ENCODE measurements at regions not wholly inside any gene's neighbourhood (a gene's known extent, or its start where the extent isn't known, plus 50 kb on each side); places are given as distances from the start of the nearest gene placed in this dataset.
"Not testable (repeated sequence)": the region's sequence is repeated elsewhere in the genome, so short reads cannot be mapped to it uniquely, and the experiment has no call there.

DNA sequence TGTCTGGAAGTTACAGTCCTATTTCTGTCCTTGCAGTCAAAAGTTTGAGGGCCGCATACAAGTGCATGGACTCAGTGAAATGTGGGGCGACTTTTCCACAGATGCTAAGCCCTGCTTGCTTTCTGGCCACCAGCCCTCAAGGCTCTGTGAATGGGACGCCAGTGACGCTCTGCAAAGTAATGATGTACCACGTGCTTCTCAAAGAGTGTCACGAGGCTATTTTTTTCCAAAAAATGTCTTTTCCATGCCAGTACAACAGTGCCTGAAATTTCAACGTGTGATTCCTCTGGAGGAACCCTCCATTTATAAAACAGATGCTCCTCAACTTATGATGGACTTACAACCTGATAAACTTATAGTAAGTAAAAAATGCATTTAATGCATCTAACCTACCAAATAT is 281.8 kb upstream of the CRBN start:
- H3K4me3 ChIP-seq (ENCODE audit: low read depth in 1 of 2, low read length in 2 of 2): no peak overlapping the region
- H3K36me3 ChIP-seq (ENCODE audit: control insufficient read depth in 2 of 2, insufficient read depth in 2 of 2, low read length in 1 of 2): no peaks in the 10 kb centered on the region
- H3K4me1 ChIP-seq (ENCODE audit: control insufficient read depth in 2 of 2, insufficient read depth in 2 of 2, low read length in 1 of 2): no peaks in the 10 kb centered on the region
- no peaks in the 10 kb centered on the region for H3K27me3 ChIP-seq (ENCODE audit: control insufficient read depth in 1 of 2, insufficient read depth in 2 of 2, low read length in 2 of 2)
- no peak overlapping the region for H3K27ac ChIP-seq (ENCODE audit: low read depth in 2 of 2, low read length in 1 of 2)
- no peaks in the 10 kb centered on the region for H3K9me3 ChIP-seq (ENCODE audit: control insufficient read depth in 2 of 2, insufficient read depth in 1 of 2, low read depth in 1 of 2, low read length in 1 of 2)
- WGBS, 2 donors: 81 to 83% methylated on average over 7 of the region's 7 CpGs

DNA sequence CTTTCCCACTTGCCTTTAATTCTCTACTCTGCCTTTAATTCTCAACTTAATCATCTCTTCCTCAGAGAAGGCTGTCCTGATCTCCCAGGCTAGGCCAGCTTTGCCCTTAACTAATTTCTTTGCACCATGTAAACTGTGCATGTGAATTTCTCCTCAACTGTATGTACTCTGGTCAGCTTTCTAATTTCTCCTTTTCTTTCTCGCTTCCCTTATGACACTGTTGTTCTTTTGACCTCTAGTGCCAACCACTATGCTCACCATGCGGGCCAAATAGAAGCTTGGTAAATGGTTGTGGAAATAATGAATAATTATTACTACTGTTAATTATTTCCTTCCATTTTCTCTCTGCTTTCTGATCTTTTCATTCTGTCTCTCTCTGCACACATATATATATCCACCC is 269.0 kb upstream of the CRBN start:
- WGBS, 2 donors: 88 to 91% methylated on average over 2 of the region's 2 CpGs
- Histone ChIP-seq H3K27me3 (ENCODE audit: control insufficient read depth in 1 of 2, insufficient read depth in 2 of 2, low read length in 2 of 2) (no peaks in the 10 kb centered on the region), H3K4me3 (ENCODE audit: low read depth in 1 of 2, low read length in 2 of 2) (no peak overlapping the region), H3K36me3 (ENCODE audit: control insufficient read depth in 2 of 2, insufficient read depth in 2 of 2, low read length in 1 of 2) (no peaks in the 10 kb centered on the region), H3K9me3 (ENCODE audit: control insufficient read depth in 2 of 2, insufficient read depth in 1 of 2, low read depth in 1 of 2, low read length in 1 of 2) (no peaks in the 10 kb centered on the region), H3K27ac (ENCODE audit: low read depth in 2 of 2, low read length in 1 of 2) (no peak overlapping the region), H3K4me1 (ENCODE audit: control insufficient read depth in 2 of 2, insufficient read depth in 2 of 2, low read length in 1 of 2) (no peaks in the 10 kb centered on the region)

DNA sequence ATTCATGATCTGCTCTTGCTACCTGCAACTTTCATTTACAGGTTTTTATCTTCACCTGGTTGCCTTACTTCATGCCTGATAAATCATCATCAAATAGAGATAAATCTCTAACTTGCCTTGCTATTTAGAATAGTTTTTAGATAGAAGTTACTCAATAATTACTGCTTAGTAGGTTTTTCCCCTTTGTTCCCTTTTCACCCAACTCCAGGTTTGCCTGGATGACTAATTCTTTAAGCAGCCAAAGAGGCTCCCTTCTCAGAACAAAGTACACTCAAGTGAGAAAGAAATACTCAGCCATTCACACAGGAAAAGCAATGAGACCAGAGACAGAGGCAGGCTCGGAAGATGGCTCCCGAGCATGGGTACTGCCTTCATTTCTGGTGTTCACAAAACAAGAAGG is 268.1 kb upstream of the CRBN start:
- no peaks in the 10 kb centered on the region for H3K4me1 ChIP-seq (ENCODE audit: control insufficient read depth in 2 of 2, insufficient read depth in 2 of 2, low read length in 1 of 2)
- H3K27ac ChIP-seq (ENCODE audit: low read depth in 2 of 2, low read length in 1 of 2): no peak overlapping the region
- 85 to 90% methylated on average over 2 of the region's 2 CpGs for WGBS, 2 donors
- no peak overlapping the region for H3K4me3 ChIP-seq (ENCODE audit: low read depth in 1 of 2, low read length in 2 of 2)
- H3K27me3 ChIP-seq (ENCODE audit: control insufficient read depth in 1 of 2, insufficient read depth in 2 of 2, low read length in 2 of 2): no peaks in the 10 kb centered on the region
- H3K36me3 ChIP-seq (ENCODE audit: control insufficient read depth in 2 of 2, insufficient read depth in 2 of 2, low read length in 1 of 2): no peaks in the 10 kb centered on the region
- H3K9me3 ChIP-seq (ENCODE audit: control insufficient read depth in 2 of 2, insufficient read depth in 1 of 2, low read depth in 1 of 2, low read length in 1 of 2): no peaks in the 10 kb centered on the region

DNA sequence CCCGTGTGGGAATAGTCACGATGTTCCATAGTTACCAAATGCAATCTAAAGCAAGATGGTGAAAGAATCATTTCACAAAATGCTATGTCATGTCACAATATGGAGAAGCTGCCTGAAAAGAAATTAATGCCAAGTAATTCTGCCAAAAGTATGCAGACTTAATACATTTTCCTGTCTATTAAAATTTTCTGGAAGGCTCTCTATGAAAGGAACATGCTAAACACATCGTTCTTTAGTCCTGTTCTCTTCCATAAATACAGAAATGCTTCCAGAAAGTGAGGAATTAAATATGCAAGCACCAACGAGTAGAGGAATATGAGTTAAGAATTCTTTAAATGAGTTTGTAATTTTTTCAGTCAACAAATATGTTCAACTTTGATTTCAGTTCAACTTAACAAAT is 266.8 kb upstream of the CRBN start:
- Histone ChIP-seq H3K36me3 (ENCODE audit: control insufficient read depth in 2 of 2, insufficient read depth in 2 of 2, low read length in 1 of 2) (no peaks in the 10 kb centered on the region), H3K27me3 (ENCODE audit: control insufficient read depth in 1 of 2, insufficient read depth in 2 of 2, low read length in 2 of 2) (no peaks in the 10 kb centered on the region), H3K4me1 (ENCODE audit: control insufficient read depth in 2 of 2, insufficient read depth in 2 of 2, low read length in 1 of 2) (no peaks in the 10 kb centered on the region), H3K4me3 (ENCODE audit: low read depth in 1 of 2, low read length in 2 of 2) (no peak overlapping the region), H3K9me3 (ENCODE audit: control insufficient read depth in 2 of 2, insufficient read depth in 1 of 2, low read depth in 1 of 2, low read length in 1 of 2) (no peaks in the 10 kb centered on the region), H3K27ac (ENCODE audit: low read depth in 2 of 2, low read length in 1 of 2) (no peak overlapping the region)
- 59 to 69% methylated on average over 4 of the region's 4 CpGs for WGBS, 2 donors

DNA sequence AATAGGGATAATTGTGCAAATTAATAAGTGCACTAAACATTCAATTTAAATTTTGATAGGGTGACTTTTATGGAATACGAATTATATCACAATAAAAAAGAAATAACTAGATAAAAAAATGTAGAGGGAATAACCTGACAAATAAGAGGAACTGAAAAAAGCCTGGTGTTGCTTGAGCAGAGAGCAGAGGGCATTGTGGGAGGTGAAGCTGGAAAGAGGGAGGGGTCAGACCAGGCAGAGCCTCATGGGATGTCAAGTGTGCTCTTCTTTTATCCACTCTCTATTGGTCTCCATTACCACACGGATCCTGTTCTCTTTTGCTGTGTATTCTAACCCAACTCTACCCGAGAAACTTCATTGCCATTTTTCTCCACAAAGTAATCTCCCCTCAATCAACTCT is 264.0 kb upstream of the CRBN start:
- Histone ChIP-seq H3K27ac (ENCODE audit: low read depth in 2 of 2, low read length in 1 of 2) (no peak overlapping the region), H3K4me3 (ENCODE audit: low read depth in 1 of 2, low read length in 2 of 2) (no peak overlapping the region)
- WGBS, 2 donors: 77 to 84% methylated on average over 3 of the region's 3 CpGs

DNA sequence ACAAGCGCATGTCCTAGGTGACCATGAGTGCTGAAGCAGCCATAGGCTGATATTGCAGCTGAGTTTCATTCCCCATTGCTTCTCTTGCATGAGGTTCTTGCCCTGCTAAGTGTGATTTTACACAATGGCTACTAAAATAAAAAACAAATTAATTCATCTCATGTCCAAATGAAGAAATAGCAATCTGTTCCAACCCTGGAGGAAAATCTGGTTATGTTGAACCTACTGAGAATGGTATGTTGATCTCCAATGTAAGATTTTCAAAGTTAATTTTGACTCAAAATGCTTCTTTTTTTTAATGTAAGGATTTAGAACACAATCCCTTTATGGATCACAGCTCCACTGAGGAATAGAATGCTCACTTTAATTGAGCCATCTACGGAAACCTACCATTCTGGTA is 254.2 kb upstream of the CRBN start:
- Histone ChIP-seq H3K36me3 (ENCODE audit: control insufficient read depth in 2 of 2, insufficient read depth in 2 of 2, low read length in 1 of 2) (no peaks in the 10 kb centered on the region), H3K27ac (ENCODE audit: low read depth in 2 of 2, low read length in 1 of 2) (no peak overlapping the region), H3K9me3 (ENCODE audit: control insufficient read depth in 2 of 2, insufficient read depth in 1 of 2, low read depth in 1 of 2, low read length in 1 of 2) (no peaks in the 10 kb centered on the region), H3K4me1 (ENCODE audit: control insufficient read depth in 2 of 2, insufficient read depth in 2 of 2, low read length in 1 of 2) (no peaks in the 10 kb centered on the region), H3K27me3 (ENCODE audit: control insufficient read depth in 1 of 2, insufficient read depth in 2 of 2, low read length in 2 of 2) (no peaks in the 10 kb centered on the region), H3K4me3 (ENCODE audit: low read depth in 1 of 2, low read length in 2 of 2) (no peak overlapping the region)
- 88 to 91% methylated on average over 2 of the region's 2 CpGs for WGBS, 2 donors

More for the DNA sequence above, 264.0 kb upstream of the CRBN start:
- Histone ChIP-seq H3K9me3 (ENCODE audit: control insufficient read depth in 2 of 2, insufficient read depth in 1 of 2, low read depth in 1 of 2, low read length in 1 of 2) (no peaks in the 10 kb centered on the region), H3K27me3 (ENCODE audit: control insufficient read depth in 1 of 2, insufficient read depth in 2 of 2, low read length in 2 of 2) (no peaks in the 10 kb centered on the region), H3K4me1 (ENCODE audit: control insufficient read depth in 2 of 2, insufficient read depth in 2 of 2, low read length in 1 of 2) (no peaks in the 10 kb centered on the region), H3K36me3 (ENCODE audit: control insufficient read depth in 2 of 2, insufficient read depth in 2 of 2, low read length in 1 of 2) (no peaks in the 10 kb centered on the region)

DNA sequence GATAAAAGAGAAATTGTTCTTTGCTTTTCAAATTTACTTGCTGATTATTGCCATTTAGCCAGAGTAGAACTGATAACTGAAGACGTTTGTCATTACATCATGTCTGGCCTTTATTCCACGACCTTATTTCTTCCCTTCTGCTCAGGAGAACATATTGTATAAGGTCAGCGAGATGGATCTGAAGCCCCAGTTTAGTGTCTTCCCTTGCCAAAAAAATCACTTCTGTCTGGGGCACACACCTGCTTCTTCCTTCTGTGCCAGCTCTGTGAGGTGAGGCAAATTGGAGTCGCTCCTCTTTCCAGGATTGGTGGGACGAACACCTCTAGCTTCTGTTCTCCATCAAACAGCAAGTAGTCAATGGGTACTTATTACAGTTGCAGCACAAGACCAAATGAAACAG is 250.3 kb upstream of the CRBN start:
- no peaks in the 10 kb centered on the region for H3K9me3 ChIP-seq (ENCODE audit: control insufficient read depth in 2 of 2, insufficient read depth in 1 of 2, low read depth in 1 of 2, low read length in 1 of 2)
- WGBS, 2 donors: 61 to 73% methylated on average over 5 of the region's 5 CpGs
- H3K4me1 ChIP-seq (ENCODE audit: control insufficient read depth in 2 of 2, insufficient read depth in 2 of 2, low read length in 1 of 2): no peaks in the 10 kb centered on the region

DNA sequence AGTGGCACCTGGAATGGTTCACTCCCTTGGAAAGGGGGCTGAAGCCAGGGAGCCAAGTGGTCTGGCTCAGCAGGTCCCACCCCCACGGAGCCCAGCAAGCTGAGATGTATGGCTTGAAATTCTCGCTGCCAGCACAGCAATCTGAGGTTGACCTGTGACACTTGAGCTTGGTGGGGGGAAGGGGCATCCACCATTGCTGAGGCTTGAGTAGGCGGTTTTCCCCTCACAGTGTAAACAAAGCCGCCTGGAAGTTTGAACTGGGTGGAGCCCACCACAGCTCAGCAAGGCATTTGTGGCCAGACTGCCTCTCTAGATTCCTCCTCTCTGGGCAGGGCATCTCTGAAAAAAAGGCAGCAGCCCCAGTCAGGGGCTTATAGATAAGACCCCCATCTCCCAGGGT is 228.2 kb upstream of the CRBN start:
- not testable (repeated sequence) for H3K4me3 ChIP-seq (ENCODE audit: low read depth in 1 of 2, low read length in 2 of 2); H3K4me1 ChIP-seq (ENCODE audit: control insufficient read depth in 2 of 2, insufficient read depth in 2 of 2, low read length in 1 of 2); H3K27ac ChIP-seq (ENCODE audit: low read depth in 2 of 2, low read length in 1 of 2); H3K36me3 ChIP-seq (ENCODE audit: control insufficient read depth in 2 of 2, insufficient read depth in 2 of 2, low read length in 1 of 2); H3K9me3 ChIP-seq (ENCODE audit: control insufficient read depth in 2 of 2, insufficient read depth in 1 of 2, low read depth in 1 of 2, low read length in 1 of 2); H3K27me3 ChIP-seq (ENCODE audit: control insufficient read depth in 1 of 2, insufficient read depth in 2 of 2, low read length in 2 of 2)
- WGBS, 2 donors: 46% methylated on average over 4 of the region's 4 CpGs

More for the DNA sequence above, 250.3 kb upstream of the CRBN start:
- Histone ChIP-seq H3K27me3 (ENCODE audit: control insufficient read depth in 1 of 2, insufficient read depth in 2 of 2, low read length in 2 of 2) (no peaks in the 10 kb centered on the region), H3K4me3 (ENCODE audit: low read depth in 1 of 2, low read length in 2 of 2) (no peak overlapping the region), H3K36me3 (ENCODE audit: control insufficient read depth in 2 of 2, insufficient read depth in 2 of 2, low read length in 1 of 2) (no peaks in the 10 kb centered on the region), H3K27ac (ENCODE audit: low read depth in 2 of 2, low read length in 1 of 2) (no peak overlapping the region)

DNA sequence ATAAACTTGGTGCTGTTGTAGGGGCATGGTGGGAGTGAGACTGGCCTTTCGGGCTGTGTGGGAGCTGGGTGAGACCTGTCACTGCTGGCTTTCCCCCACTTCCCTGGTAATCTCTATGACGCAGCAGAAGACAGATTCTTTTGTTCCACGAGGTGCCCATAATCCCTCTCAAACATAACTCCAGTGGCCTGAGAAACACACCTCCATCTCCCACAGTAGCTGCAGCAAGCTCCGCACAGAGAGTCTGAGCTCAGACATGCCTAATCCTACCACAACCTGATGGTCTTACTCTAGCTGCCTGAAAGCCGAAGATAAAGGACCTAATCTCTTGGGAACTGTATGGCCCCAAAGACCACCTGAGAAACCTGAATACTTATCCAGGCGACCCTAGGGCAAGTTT is 225.6 kb upstream of the CRBN start:
- H3K27me3 ChIP-seq (ENCODE audit: control insufficient read depth in 1 of 2, insufficient read depth in 2 of 2, low read length in 2 of 2): no peaks in the 10 kb centered on the region
- H3K4me3 ChIP-seq (ENCODE audit: low read depth in 1 of 2, low read length in 2 of 2): no peak overlapping the region
- no peaks in the 10 kb centered on the region for H3K36me3 ChIP-seq (ENCODE audit: control insufficient read depth in 2 of 2, insufficient read depth in 2 of 2, low read length in 1 of 2)
- H3K27ac ChIP-seq (ENCODE audit: low read depth in 2 of 2, low read length in 1 of 2): no peak overlapping the region
- H3K4me1 ChIP-seq (ENCODE audit: control insufficient read depth in 2 of 2, insufficient read depth in 2 of 2, low read length in 1 of 2): no peaks in the 10 kb centered on the region
- WGBS, 2 donors: 59 to 72% methylated on average over 6 of the region's 6 CpGs
- H3K9me3 ChIP-seq (ENCODE audit: control insufficient read depth in 2 of 2, insufficient read depth in 1 of 2, low read depth in 1 of 2, low read length in 1 of 2): peaks cover 0 to 10% of the 10 kb centered on the region in 2 donors

DNA sequence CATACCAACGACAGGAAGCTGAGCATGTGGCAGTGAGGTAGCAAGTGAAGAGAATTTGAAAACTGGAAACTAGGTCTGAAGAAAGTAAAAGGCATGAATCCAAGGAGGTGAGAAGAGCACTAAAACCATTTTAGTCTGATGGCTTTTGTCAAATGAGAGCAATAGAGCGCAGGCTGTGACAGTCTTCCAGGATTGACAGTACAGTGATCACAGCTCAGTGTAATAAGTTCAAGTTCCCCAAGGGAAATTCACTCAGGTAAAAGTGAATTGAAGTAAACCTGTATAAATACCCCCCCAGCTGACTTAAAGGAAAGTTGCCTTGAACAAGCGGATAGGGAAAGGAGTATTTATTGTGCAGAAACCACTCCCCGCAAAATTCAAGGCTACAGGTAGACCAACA is 224.2 kb upstream of the CRBN start:
- Histone ChIP-seq H3K4me3 (ENCODE audit: low read depth in 1 of 2, low read length in 2 of 2) (no peak overlapping the region), H3K27ac (ENCODE audit: low read depth in 2 of 2, low read length in 1 of 2) (no peak overlapping the region), H3K9me3 (ENCODE audit: control insufficient read depth in 2 of 2, insufficient read depth in 1 of 2, low read depth in 1 of 2, low read length in 1 of 2) (peaks cover 0 to 10% of the 10 kb centered on the region in 2 donors), H3K27me3 (ENCODE audit: control insufficient read depth in 1 of 2, insufficient read depth in 2 of 2, low read length in 2 of 2) (no peaks in the 10 kb centered on the region), H3K36me3 (ENCODE audit: control insufficient read depth in 2 of 2, insufficient read depth in 2 of 2, low read length in 1 of 2) (no peaks in the 10 kb centered on the region), H3K4me1 (ENCODE audit: control insufficient read depth in 2 of 2, insufficient read depth in 2 of 2, low read length in 1 of 2) (no peaks in the 10 kb centered on the region)
- 81 to 87% methylated on average over 4 of the region's 4 CpGs for WGBS, 2 donors

Data from esophagus (tissue), 2 donors.